ENCODE measurements at regions not wholly inside any gene's neighbourhood (a gene's known extent, or its start where the extent isn't known, plus 50 kb on each side); places are given as distances from the start of the nearest gene placed in this dataset.
"Not testable (repeated sequence)": the region's sequence is repeated elsewhere in the genome, so short reads cannot be mapped to it uniquely, and the experiment has no call there.

- DNase-seq (ENCODE audit: low read depth) = peak; percentile 2
Measured at GRCh38 chr5:34329201-34329600, 286.2 kb upstream of the C1QTNF3 start.

- peak; percentile 14 for DNase-seq (ENCODE audit: low read depth)
Measured at GRCh38 chr5:34329611-34330108, 286.6 kb upstream of the C1QTNF3 start.

GRCh38 chr5:34331928-34332454 lies 289.0 kb upstream of the C1QTNF3 start:
- DNase-seq (ENCODE audit: low read depth) = not testable (repeated sequence)

- not testable (repeated sequence) for DNase-seq (ENCODE audit: low read depth)
Measured at GRCh38 chr5:34339408-34340001, 296.5 kb upstream of the C1QTNF3 start.

GRCh38 chr5:34354440-34354839 lies 301.7 kb upstream of the RAI14 start:
- not testable (repeated sequence) for DNase-seq (ENCODE audit: low read depth)

- not testable (repeated sequence) for DNase-seq (ENCODE audit: low read depth)
Measured at GRCh38 chr5:34371417-34371816, 284.7 kb upstream of the RAI14 start.

GRCh38 chr5:34371817-34372216 lies 284.3 kb upstream of the RAI14 start:
- not testable (repeated sequence) for DNase-seq (ENCODE audit: low read depth)

- not testable (repeated sequence) for DNase-seq (ENCODE audit: low read depth)
Measured at GRCh38 chr5:34372739-34373138, 283.4 kb upstream of the RAI14 start.

GRCh38 chr5:34377651-34378050 lies 278.5 kb upstream of the RAI14 start:
- DNase-seq (ENCODE audit: low read depth) = not testable (repeated sequence)

- not testable (repeated sequence) for DNase-seq (ENCODE audit: low read depth)
Measured at GRCh38 chr5:34378498-34378897, 277.6 kb upstream of the RAI14 start.

- not testable (repeated sequence) for DNase-seq (ENCODE audit: low read depth)
Measured at GRCh38 chr5:34388754-34389153, 267.4 kb upstream of the RAI14 start.

- DNase-seq (ENCODE audit: low read depth) = no peak
Measured at GRCh38 chr5:34409373-34409772, 246.8 kb upstream of the RAI14 start.

- no peak for DNase-seq (ENCODE audit: low read depth)
Measured at GRCh38 chr5:34410411-34411139, 245.6 kb upstream of the RAI14 start.

- no peak for DNase-seq (ENCODE audit: low read depth)
Measured at GRCh38 chr5:34411470-34412346, 244.4 kb upstream of the RAI14 start.

GRCh38 chr5:34412736-34413135 lies 243.4 kb upstream of the RAI14 start:
- peak; percentile 41 for DNase-seq (ENCODE audit: low read depth)

- DNase-seq (ENCODE audit: low read depth) = no peak
Measured at GRCh38 chr5:34415559-34416198, 240.4 kb upstream of the RAI14 start.

GRCh38 chr5:34416501-34417008 lies 239.6 kb upstream of the RAI14 start:
- no peak for DNase-seq (ENCODE audit: low read depth)

- not testable (repeated sequence) for DNase-seq (ENCODE audit: low read depth)
Measured at GRCh38 chr5:34420191-34420590, 235.9 kb upstream of the RAI14 start.

GRCh38 chr5:34436761-34437501 lies 219.2 kb upstream of the RAI14 start:
- no peak for DNase-seq (ENCODE audit: low read depth)

GRCh38 chr5:34439601-34440000 lies 216.5 kb upstream of the RAI14 start:
- no peak for DNase-seq (ENCODE audit: low read depth)

GRCh38 chr5:34441767-34442166 lies 214.4 kb upstream of the RAI14 start:
- not testable (repeated sequence) for DNase-seq (ENCODE audit: low read depth)
